Neural cell (in vitro differentiated cells): ENCODE measurements at regions not wholly inside any gene's neighbourhood (a gene's known extent, or its start where the extent isn't known, plus 50 kb on each side); places are given as distances from the start of the nearest gene placed in this dataset.

Source experiments
- H2AFZ ChIP-seq: fragments of 200-600, 300-800 bp; sonication (generic), shearing (Covaris generic); 2 replicates; pipeline ENCODE4 v1.6.0; 2014; ENCODE audit warnings: low read depth, mild to moderate bottlenecking, antibody characterized with exemption, low read length, moderate library complexity
- H3F3A ChIP-seq: fragments of 200-600 bp; shearing (Covaris generic); 2 replicates; pipeline ENCODE4 v1.6.1; 2016; ENCODE audit warnings: mild to moderate bottlenecking, moderate library complexity, mixed read lengths, antibody characterized with exemption, low read length; ENCODE audit not compliant: insufficient read depth, poor library complexity, severe bottlenecking
- H3K27ac ChIP-seq: fragments of 200-600, 300-800 bp; sonication (generic), shearing (Covaris generic); 2 replicates; pipeline ENCODE4 v1.5.1; 2014; ENCODE audit warnings: mild to moderate bottlenecking, low read length, moderate library complexity
- H3K27me3 ChIP-seq: fragments of 300-800, 200-600 bp; sonication (generic), shearing (Covaris generic); 2 replicates; pipeline ENCODE4 v1.6.0; 2014; ENCODE audit warnings: mild to moderate bottlenecking, low read depth, low read length, moderate library complexity; ENCODE audit not compliant: insufficient read depth
- H3K36me3 ChIP-seq: fragments of 300-800, 200-600 bp; sonication (generic), shearing (Covaris generic); 2 replicates; pipeline ENCODE4 v1.5.1; 2014; ENCODE audit warnings: mild to moderate bottlenecking, antibody characterized with exemption, low read length, moderate library complexity; ENCODE audit not compliant: insufficient read depth
- H3K4me2 ChIP-seq: fragments of 300-800, 200-600 bp; sonication (generic), shearing (Covaris generic); 2 replicates; pipeline ENCODE4 v1.6.0; 2014; ENCODE audit warnings: mild to moderate bottlenecking, low read length
- H3K4me3 ChIP-seq: fragments of 300-800, 200-600 bp; sonication (generic), shearing (Covaris generic); 2 replicates; pipeline ENCODE4 v1.5.1; 2014; ENCODE audit warnings: mild to moderate bottlenecking, low read length, moderate library complexity
- H3K79me2 ChIP-seq: fragments of 200-600 bp; shearing (Covaris generic); replicated peaks from 2 replicates; pipeline ENCODE4 v1.6.0; 2014; ENCODE audit warnings: mild to moderate bottlenecking, low read length, moderate library complexity; ENCODE audit not compliant: insufficient read depth
- H3K9ac ChIP-seq: fragments of 300-800, 200-600 bp; sonication (generic), shearing (Covaris generic); 2 replicates; pipeline ENCODE4 v1.6.1; 2016; ENCODE audit warnings: mild to moderate bottlenecking, low read length, mixed read lengths
- H3K9me2 ChIP-seq: fragments of 200-600 bp; shearing (Covaris generic); 2 replicates; pipeline ENCODE4 v1.6.1; 2016; ENCODE audit warnings: mild to moderate bottlenecking, low read length, mixed read lengths; ENCODE audit not compliant: insufficient read depth
- H3K9me3 ChIP-seq: fragments of 200-600, 300-800 bp; sonication (generic), shearing (Covaris generic); 2 replicates; pipeline ENCODE4 v1.6.1; 2016; ENCODE audit warnings: mild to moderate bottlenecking, mixed run types, low read length, moderate library complexity, mixed read lengths
- H4K20me1 ChIP-seq: fragments of 200-600 bp; shearing (Covaris generic); 2 replicates; pipeline ENCODE4 v1.6.1; 2016; ENCODE audit warnings: mild to moderate bottlenecking, mixed run types; ENCODE audit not compliant: insufficient read depth
- CTCF ChIP-seq: fragments of 450-650 bp; IDR thresholded peaks from 2 replicates; pipeline ENCODE4 v1.5.1; 2014; ENCODE audit warnings: antibody characterized with exemption, mild to moderate bottlenecking, moderate library complexity; ENCODE audit not compliant: poor library complexity, severe bottlenecking
- EP300 ChIP-seq: fragments of 450-650 bp; conservative IDR thresholded peaks from 2 replicates; pipeline ENCODE4 v1.6.1; 2014; ENCODE audit warnings: antibody characterized with exemption, mild to moderate bottlenecking, moderate library complexity; ENCODE audit not compliant: poor library complexity, severe bottlenecking
- EZH2 ChIP-seq: fragments of 200-600, 300-800 bp; shearing (Covaris generic), sonication (generic); IDR thresholded peaks from 2 replicates; pipeline ENCODE4 v1.6.1; 2014; ENCODE audit warnings: antibody characterized with exemption, low read length, borderline replicate concordance, mild to moderate bottlenecking; ENCODE audit not compliant: insufficient read depth, poor library complexity, severe bottlenecking
- MXI1 ChIP-seq: fragments of 450-650 bp; conservative IDR thresholded peaks from 2 replicates; pipeline ENCODE4 v1.6.1; 2014; ENCODE audit warnings: antibody characterized with exemption, mild to moderate bottlenecking; ENCODE audit not compliant: poor library complexity, severe bottlenecking
- POLR2AphosphoS5 ChIP-seq: IDR thresholded peaks from 2 replicates; pipeline ENCODE4 v1.6.1; 2012
- RAD21 ChIP-seq: fragments of 450-650 bp; conservative IDR thresholded peaks from 2 replicates; pipeline ENCODE4 v1.6.1; 2014; ENCODE audit warnings: antibody characterized with exemption, mild to moderate bottlenecking, moderate library complexity
- REST ChIP-seq: IDR thresholded peaks from 2 replicates; pipeline ENCODE4 v1.6.1; 2012; ENCODE audit warnings: borderline replicate concordance
- SMC3 ChIP-seq: fragments of 450-650 bp; conservative IDR thresholded peaks from 2 replicates; pipeline ENCODE4 v1.6.1; 2014; ENCODE audit warnings: antibody characterized with exemption, mild to moderate bottlenecking, moderate library complexity; ENCODE audit not compliant: poor library complexity
- TAF1 ChIP-seq: IDR thresholded peaks from 2 replicates; pipeline ENCODE4 v1.6.1; 2012; ENCODE audit warnings: low read depth

GRCh38 chrX:88560673-88561330, 186.2 kb upstream of the CPXCR1 start:
- no peak overlapping the region for H2AFZ ChIP-seq
- no peaks in the 10 kb centered on the region for H3K36me3 ChIP-seq
- H3F3A ChIP-seq = no peaks in the 10 kb centered on the region
- H3K4me2 ChIP-seq = no peak overlapping the region
- no peaks in the 10 kb centered on the region for H3K9me3 ChIP-seq
- no peaks in the 10 kb centered on the region for H3K9me2 ChIP-seq
- H3K9ac ChIP-seq = no peak overlapping the region
- no peak overlapping the region for H3K27ac ChIP-seq
- TF ChIP-seq SMC3 = no peak
- no peak for TF ChIP-seq EP300
- TF ChIP-seq CTCF = no peak
- TF ChIP-seq EZH2 = no peak
- TF ChIP-seq REST = no peak
- TF ChIP-seq TAF1 = no peak
- TF ChIP-seq POLR2AphosphoS5 = no peak
- no peak for TF ChIP-seq RAD21
- TF ChIP-seq MXI1 = no peak
- no peaks in the 10 kb centered on the region for H4K20me1 ChIP-seq
- no peaks in the 10 kb centered on the region for H3K27me3 ChIP-seq
- no peaks in the 10 kb centered on the region for H3K79me2 ChIP-seq
- H3K4me3 ChIP-seq = no peak overlapping the region

GRCh38 chrX:88584283-88584682, 162.7 kb upstream of the CPXCR1 start:
- Histone ChIP-seq H3K79me2 (no peaks in the 10 kb centered on the region), H3K36me3 (no peaks in the 10 kb centered on the region), H3K9me2 (no peaks in the 10 kb centered on the region), H3K9ac (no peak overlapping the region), H3K4me3 (no peak overlapping the region), H3K27me3 (no peaks in the 10 kb centered on the region), H4K20me1 (no peaks in the 10 kb centered on the region), H3K9me3 (no peaks in the 10 kb centered on the region), H2AFZ (no peak overlapping the region), H3K4me2 (no peak overlapping the region), H3F3A (no peaks in the 10 kb centered on the region), H3K27ac (no peak overlapping the region)
- TF ChIP-seq MXI1 (no peak), CTCF (no peak), SMC3 (no peak)
